ENCODE measurements at regions not wholly inside any gene's neighbourhood (a gene's known extent, or its start where the extent isn't known, plus 50 kb on each side); places are given as distances from the start of the nearest gene placed in this dataset.
"Not testable (repeated sequence)": the region's sequence is repeated elsewhere in the genome, so short reads cannot be mapped to it uniquely, and the experiment has no call there.

- DNase-seq (ENCODE audit: low spot score), result no peak
Observed at GRCh38 chr6:103783329-103783728, 1076.4 kb downstream of the HACE1 start.

- peak; percentile 26 for DNase-seq (ENCODE audit: low spot score)
Observed at GRCh38 chr6:103769431-103769830, 1090.3 kb downstream of the HACE1 start.

DNA sequence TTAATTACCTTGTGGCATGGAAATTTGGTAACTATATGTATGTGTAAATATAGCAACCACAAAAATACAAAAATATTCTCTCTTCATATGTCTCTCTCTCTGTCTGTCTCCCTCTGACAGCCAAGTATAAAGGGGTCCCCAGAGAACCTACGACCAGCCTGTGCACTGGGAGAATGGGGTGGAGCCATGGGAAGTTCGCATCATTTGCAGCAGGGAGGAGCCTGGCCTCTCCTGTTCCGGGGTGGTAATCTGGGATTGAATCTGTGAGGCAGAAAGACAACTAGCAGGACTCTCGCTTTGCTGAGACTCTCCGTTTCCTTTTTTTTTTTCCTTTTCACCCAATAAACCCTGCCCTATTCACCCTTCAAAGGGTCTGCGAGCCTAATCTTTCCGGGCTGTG is 1109.1 kb downstream of the HACE1 start:
- no peak for DNase-seq (ENCODE audit: low spot score)

GRCh38 chr6:103734016-103734415 is 1125.7 kb downstream of the HACE1 start:
- no peak for DNase-seq (ENCODE audit: low spot score)

GRCh38 chr6:103729658-103730057 is 1130.1 kb downstream of the HACE1 start:
- DNase-seq (ENCODE audit: low spot score), result no peak

- DNase-seq (ENCODE audit: low spot score), result no peak
Observed at GRCh38 chr6:103723438-103724322, 1136.0 kb downstream of the HACE1 start.

- DNase-seq (ENCODE audit: low spot score), result no peak
Observed at GRCh38 chr6:103722683-103723082, 1137.0 kb downstream of the HACE1 start.

- DNase-seq (ENCODE audit: low spot score), result no peak
Observed at GRCh38 chr6:103721923-103722322, 1137.8 kb downstream of the HACE1 start.

- no peak for DNase-seq (ENCODE audit: low spot score)
Observed at GRCh38 chr6:103720393-103720792, 1139.3 kb downstream of the HACE1 start.

GRCh38 chr6:103719545-103719944 is 1140.2 kb downstream of the HACE1 start:
- no peak for DNase-seq (ENCODE audit: low spot score)

DNA sequence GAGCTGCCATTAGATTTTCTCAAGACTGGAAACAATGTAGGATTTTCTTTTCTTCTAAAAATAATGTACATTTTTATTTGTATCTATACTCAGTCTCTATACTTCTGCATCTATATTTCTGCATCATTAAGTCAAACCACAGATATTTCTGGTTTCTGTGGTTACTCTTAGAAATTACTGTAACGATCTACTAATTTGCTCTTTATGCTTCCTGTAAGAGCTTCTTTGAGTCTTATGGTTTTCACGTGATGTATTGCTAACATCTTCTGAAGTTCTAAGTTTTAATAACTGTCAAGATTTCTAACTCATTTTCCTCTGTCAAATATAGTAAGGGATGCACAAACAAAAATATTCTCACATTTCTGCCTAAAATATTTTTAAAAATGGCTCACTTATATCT is 1144.5 kb downstream of the HACE1 start:
- DNase-seq (ENCODE audit: low spot score), result no peak

DNA sequence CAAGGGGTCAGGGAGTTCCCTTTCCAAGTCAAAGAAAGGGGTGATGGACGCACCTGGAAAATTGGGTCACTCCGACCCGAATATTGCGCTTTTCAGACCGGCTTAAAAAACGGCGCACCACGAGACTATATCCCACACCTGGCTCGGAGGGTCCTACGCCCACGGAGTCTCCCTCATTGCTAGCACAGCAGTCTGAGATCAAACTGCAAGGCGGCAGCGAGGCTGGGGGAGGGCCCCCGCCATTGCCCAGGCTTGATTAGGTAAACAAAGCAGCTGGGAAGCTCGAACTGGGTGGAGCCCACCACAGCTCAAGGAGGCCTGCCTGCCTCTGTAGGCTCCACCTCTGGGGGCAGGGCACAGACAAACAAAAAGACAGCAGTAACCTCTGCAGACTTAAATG is 1150.5 kb downstream of the HACE1 start:
- DNase-seq (ENCODE audit: low spot score), result not testable (repeated sequence)

DNA sequence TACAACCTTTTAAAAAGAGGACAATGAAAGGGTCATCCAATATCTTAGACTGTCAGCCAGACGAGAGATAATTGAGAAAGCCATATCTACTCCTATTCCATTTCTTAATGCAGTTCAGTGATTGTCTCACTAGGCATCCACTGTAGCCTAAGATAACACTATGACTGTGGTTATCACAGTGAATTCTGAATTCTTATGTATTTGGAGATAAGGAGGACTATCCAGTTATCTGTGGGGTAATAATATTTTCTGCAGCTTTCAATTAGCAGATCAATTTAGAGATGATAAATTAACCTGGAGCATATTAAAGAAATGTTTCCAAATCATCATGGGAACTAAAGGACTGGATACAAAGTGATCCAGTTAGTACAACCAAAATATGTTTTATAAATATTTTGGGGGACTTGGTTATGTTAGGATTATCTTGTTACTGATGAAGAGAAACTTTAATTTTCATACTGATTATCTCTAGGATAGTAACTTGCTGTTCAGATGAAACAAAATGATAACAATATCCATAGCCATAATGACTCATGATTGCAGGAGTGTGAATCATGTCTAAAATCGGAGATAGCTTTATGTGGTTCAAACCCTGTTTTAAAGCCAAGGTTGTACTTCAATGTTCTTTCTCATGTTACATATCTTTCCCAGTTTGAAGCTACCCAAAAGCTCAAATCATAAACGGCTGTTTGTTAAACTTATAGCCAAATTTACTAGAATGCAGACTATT is 1152.0 kb downstream of the HACE1 start:
- DNase-seq (ENCODE audit: low spot score), result no peak

GRCh38 chr6:103699769-103700168 is 1160.0 kb downstream of the HACE1 start:
- no peak for DNase-seq (ENCODE audit: low spot score)

- no peak for DNase-seq (ENCODE audit: low spot score)
Observed at GRCh38 chr6:103687430-103687829, 1172.3 kb downstream of the HACE1 start.

DNA sequence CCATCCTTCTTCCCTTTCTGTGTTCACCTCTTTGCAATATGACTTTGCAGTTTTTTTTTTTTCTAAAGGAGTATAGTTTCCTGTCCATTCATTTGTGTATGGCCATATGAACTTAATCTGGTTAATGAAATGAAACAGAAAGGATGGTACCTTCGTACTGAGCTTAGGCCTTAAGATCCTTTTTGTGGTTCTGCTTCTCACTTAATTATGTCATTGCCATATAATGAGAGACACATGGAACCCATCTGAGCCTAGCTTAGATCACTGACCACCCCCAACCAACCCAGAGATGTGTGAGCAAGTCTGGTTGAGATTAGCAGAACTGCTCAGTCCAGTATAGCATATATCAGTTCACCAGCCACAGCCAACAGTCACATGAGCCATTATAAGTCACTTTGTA is 1179.6 kb downstream of the HACE1 start:
- DNase-seq (ENCODE audit: low spot score), result no peak

- no peak for DNase-seq (ENCODE audit: low spot score)
Observed at GRCh38 chr6:103677290-103677689, 1182.4 kb downstream of the HACE1 start.

- no peak for DNase-seq (ENCODE audit: low spot score)
Observed at GRCh38 chr6:103675807-103676406, 1183.8 kb downstream of the HACE1 start.

DNA sequence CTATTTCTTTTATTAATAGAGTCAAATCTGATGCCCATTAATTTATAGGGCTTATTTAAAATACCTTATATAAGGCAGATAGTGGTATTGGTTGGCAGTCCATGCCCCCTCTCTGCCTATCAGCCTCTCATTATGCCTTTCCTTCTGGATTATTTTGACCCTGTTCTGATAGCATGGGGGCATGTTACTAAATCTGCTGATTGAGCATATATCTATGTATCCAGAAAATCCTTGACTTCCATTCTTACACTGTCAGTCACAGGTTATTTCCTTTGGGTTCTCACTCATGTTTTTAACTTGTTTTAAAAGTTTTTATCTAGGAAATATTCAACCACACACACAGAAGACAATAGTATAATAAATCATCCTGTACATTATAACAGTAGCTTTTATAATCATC is 1184.9 kb downstream of the HACE1 start:
- DNase-seq (ENCODE audit: low spot score), result no peak

- DNase-seq (ENCODE audit: low spot score), result no peak
Observed at GRCh38 chr6:103672169-103672568, 1187.5 kb downstream of the HACE1 start.

DNA sequence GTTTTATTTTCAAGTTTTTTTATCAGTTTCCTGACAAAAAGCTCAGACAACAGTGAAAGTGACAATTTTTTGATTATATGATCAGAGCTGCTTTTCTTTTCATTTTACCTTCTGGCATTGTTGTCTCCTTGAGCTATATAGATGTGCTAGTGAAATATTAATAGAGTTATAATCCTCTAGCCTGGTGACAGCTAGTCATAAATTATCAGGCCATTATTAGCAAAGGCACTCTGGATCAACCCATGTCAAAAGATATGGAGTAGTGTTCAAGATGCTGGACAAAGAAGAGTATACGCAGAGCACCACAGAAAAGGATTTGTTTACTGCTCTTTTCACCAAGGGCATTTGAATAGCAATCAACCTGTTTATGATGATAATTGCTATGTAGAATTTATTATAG is 1230.1 kb downstream of the HACE1 start:
- no peak for DNase-seq (ENCODE audit: low spot score)

GRCh38 chr6:103617642-103618041 is 1242.1 kb downstream of the HACE1 start:
- DNase-seq (ENCODE audit: low spot score), result no peak

DNA sequence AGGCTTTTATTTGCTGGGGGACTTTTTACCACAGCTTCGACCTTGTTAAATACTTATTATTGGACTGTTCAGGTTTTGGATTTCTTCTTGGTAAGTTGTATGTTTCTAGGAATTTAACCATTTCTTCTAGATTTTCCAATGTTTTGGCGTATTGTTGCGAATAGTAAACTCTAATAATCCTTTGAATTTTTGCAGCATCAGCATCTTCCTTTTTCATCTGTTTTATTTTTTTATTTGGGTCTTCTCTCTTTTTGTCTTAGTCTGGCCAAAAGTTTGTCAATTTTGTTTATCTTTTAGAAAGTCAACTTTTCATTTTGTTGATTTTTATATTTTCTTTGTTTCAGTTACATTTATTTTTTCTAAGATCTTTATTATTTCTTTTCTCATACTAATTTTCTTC is 1272.0 kb downstream of the HACE1 start:
- DNase-seq (ENCODE audit: low spot score), result no peak

Measured in kidney capillary endothelial cell (primary cell).